IPS-18a (cell line): ENCODE measurements at regions not wholly inside any gene's neighbourhood (a gene's known extent, or its start where the extent isn't known, plus 50 kb on each side); places are given as distances from the start of the nearest gene placed in this dataset.

Experiments
- H3K27ac ChIP-seq: one replicate; pipeline ENCODE4 v1.5.1; 2013; ENCODE audit warnings: low read length
- H3K27me3 ChIP-seq: one replicate; pipeline ENCODE4 v1.6.1; 2013; ENCODE audit warnings: mild to moderate bottlenecking, low read length; ENCODE audit not compliant: control insufficient read depth, insufficient read depth
- H3K36me3 ChIP-seq: one replicate; pipeline ENCODE4 v1.6.1; 2013; ENCODE audit warnings: low read depth, low read length; ENCODE audit not compliant: control insufficient read depth
- H3K4me1 ChIP-seq: one replicate; pipeline ENCODE4 v1.6.1; 2013; ENCODE audit warnings: low read depth, low read length; ENCODE audit not compliant: control insufficient read depth
- H3K4me3 ChIP-seq: one replicate; pipeline ENCODE4 v1.5.1; 2013; ENCODE audit warnings: low read length
- H3K9ac ChIP-seq: one replicate; pipeline ENCODE4 v1.6.1; 2013; ENCODE audit warnings: mild to moderate bottlenecking, low read length, moderate library complexity
- H3K9me3 ChIP-seq: one replicate; pipeline ENCODE4 v1.6.1; 2013; ENCODE audit warnings: low read depth, low read length; ENCODE audit not compliant: control insufficient read depth

DNA sequence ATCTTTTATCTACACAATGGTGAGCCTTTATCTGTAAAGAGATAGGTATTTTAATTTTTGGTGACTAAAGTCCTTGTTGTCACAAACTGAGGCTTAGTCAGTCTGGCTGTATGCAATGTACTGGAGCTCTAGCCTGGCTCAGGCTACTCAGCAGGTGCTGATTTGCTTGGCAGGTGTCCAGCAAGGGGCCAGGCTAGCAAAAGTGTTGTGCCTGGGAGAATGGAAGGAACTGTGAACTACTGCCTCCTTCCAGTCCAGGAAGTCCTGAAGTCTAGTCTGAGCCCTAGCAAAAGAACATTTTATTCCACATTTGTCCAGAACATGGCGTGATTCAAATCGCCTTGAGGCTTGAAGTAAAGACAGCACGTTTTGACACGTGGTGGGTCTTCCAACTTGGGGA, 260.5 kb downstream of the CCDC85A start:
- Histone ChIP-seq H3K4me1 (peaks cover 17% of the 10 kb centered on the region), H3K9ac (no peak overlapping the region), H3K9me3 (no peaks in the 10 kb centered on the region), H3K27ac (no peak overlapping the region), H3K36me3 (no peaks in the 10 kb centered on the region), H3K27me3 (no peaks in the 10 kb centered on the region), H3K4me3 (no peak overlapping the region)

DNA sequence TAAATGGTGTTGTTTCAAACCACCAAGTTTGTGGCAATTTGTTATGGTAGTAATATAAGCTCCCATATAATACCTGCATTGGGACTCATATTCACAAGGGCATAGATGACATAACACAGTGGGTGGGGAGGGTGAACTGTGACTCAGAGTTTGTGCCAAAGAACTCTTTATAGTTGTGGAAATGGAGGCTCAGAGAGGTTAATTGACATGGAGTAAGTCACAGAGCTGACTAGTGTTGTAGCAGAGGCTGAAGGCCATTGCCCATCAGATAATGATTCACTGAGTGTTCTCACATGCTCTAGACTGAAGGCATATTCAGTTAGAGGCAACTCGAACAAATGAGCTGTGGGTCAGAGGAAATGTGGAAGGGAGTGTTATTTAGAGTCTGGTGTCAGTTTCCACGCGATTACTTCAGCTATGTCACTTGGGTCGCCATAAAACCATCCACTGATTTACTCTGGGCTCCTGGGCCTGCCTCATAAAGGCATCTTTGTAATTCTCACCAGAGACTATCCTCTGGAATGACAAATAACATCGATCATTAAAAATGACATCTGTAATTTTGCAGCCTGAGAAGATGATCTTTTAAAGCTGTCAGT, 264.7 kb downstream of the CCDC85A start:
- Histone ChIP-seq H3K9ac (no peak overlapping the region), H3K27ac (no peak overlapping the region), H3K9me3 (peaks cover 7% of the 10 kb centered on the region), H3K36me3 (no peaks in the 10 kb centered on the region), H3K4me1 (peaks cover 22% of the 10 kb centered on the region), H3K27me3 (no peaks in the 10 kb centered on the region), H3K4me3 (no peak overlapping the region)

- H3K4me3 ChIP-seq, result no peak overlapping the region
- peaks cover 22% of the 10 kb centered on the region for H3K4me1 ChIP-seq
- H3K27ac ChIP-seq, result no peak overlapping the region
- no peak overlapping the region for H3K9ac ChIP-seq
- no peaks in the 10 kb centered on the region for H3K27me3 ChIP-seq
- H3K36me3 ChIP-seq, result no peaks in the 10 kb centered on the region
- peaks cover 7% of the 10 kb centered on the region for H3K9me3 ChIP-seq
These were observed 265.2 kb downstream of the CCDC85A start for GRCh38 chr2:56449002-56449431.

DNA sequence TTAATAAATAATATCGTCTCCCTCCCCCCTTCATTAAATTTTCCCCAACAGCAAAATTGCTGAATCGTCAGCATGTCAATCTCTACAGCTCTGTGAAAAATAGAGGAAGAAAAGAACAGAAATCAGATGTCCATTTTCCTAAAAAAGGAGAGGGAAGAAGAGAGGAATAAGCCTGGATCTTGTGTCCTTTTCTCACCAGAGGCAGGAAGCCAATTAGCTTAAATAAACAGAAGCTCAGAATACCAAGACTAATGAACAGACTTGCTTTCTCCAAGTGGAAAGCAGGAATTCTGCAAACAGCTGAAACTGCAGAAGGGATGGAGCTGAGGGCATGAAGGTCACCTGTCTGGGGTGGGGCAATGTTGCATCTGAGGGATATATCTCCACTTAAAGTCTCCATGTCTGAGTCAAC, 265.7 kb downstream of the CCDC85A start:
- Histone ChIP-seq H3K9me3 (peaks cover 7% of the 10 kb centered on the region), H3K4me1 (peaks cover 22% of the 10 kb centered on the region), H3K27me3 (no peaks in the 10 kb centered on the region), H3K9ac (no peak overlapping the region), H3K36me3 (no peaks in the 10 kb centered on the region), H3K4me3 (no peak overlapping the region), H3K27ac (no peak overlapping the region)

DNA sequence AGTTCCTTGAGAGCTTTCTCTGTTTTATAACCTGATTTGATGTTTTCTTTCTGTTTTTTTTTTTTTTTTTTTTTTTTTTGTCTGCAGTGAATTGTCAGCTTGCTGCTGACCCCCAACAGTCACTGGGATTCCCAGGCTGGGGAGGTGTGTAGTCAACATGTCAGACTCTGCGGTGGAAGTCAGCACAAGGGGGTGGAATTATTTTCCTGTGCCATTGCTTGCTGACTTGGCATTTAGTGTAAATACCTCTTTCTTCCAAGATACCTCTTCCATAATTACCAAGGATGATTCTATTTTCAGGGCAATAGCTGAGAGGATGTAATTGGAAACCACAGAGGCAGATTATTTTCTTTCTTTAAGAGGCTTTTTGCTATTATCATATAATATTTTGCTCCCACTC, 266.3 kb downstream of the CCDC85A start:
- Histone ChIP-seq H3K4me1 (peaks cover 22% of the 10 kb centered on the region), H3K36me3 (no peaks in the 10 kb centered on the region), H3K9ac (no peak overlapping the region), H3K27ac (no peak overlapping the region), H3K9me3 (peaks cover 7% of the 10 kb centered on the region), H3K27me3 (no peaks in the 10 kb centered on the region), H3K4me3 (no peak overlapping the region)

GRCh38 chr2:56450772-56451171, 267.0 kb downstream of the CCDC85A start:
- no peaks in the 10 kb centered on the region for H3K36me3 ChIP-seq
- H3K9me3 ChIP-seq, result peaks cover 7% of the 10 kb centered on the region
- H3K27ac ChIP-seq, result no peak overlapping the region
- no peak overlapping the region for H3K4me3 ChIP-seq
- peaks cover 22% of the 10 kb centered on the region for H3K4me1 ChIP-seq
- H3K9ac ChIP-seq, result no peak overlapping the region
- H3K27me3 ChIP-seq, result no peaks in the 10 kb centered on the region

DNA sequence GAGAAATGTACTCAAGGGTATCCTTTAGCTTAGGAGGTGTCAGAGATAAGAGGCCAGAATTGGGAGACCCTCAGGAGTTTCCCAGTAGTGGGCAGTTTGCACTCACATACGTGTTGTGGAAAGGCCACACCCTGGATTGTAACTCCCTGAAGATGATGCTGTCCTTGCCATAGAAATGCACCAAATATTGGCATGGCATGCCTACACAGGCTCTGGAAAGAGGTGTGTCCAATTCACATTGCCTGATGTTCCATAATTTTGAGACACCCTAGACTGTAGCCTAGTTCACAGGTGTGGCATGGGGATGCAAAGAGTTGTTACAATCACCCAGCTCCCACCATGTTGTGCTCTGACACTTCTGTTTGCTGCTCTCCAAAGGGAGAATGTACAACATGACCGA, 271.9 kb downstream of the CCDC85A start:
- H3K36me3 ChIP-seq, result no peaks in the 10 kb centered on the region
- H3K9me3 ChIP-seq, result peaks cover 7% of the 10 kb centered on the region
- no peak overlapping the region for H3K9ac ChIP-seq
- no peaks in the 10 kb centered on the region for H3K27me3 ChIP-seq
- H3K27ac ChIP-seq, result no peak overlapping the region
- no peak overlapping the region for H3K4me3 ChIP-seq
- H3K4me1 ChIP-seq, result no peaks in the 10 kb centered on the region

- Histone ChIP-seq H3K27me3 (no peaks in the 10 kb centered on the region), H3K9me3 (no peaks in the 10 kb centered on the region)
These were observed 273.0 kb downstream of the CCDC85A start for GRCh38 chr2:56456791-56457190.

GRCh38 chr2:56460508-56460907, 276.7 kb downstream of the CCDC85A start:
- H3K36me3 ChIP-seq, result no peaks in the 10 kb centered on the region
- H3K27me3 ChIP-seq, result no peaks in the 10 kb centered on the region
- H3K27ac ChIP-seq, result no peak overlapping the region
- H3K9ac ChIP-seq, result no peak overlapping the region
- no peaks in the 10 kb centered on the region for H3K4me1 ChIP-seq
- no peaks in the 10 kb centered on the region for H3K9me3 ChIP-seq
- H3K4me3 ChIP-seq, result no peak overlapping the region

More at GRCh38 chr2:56456791-56457190, 273.0 kb downstream of the CCDC85A start:
- Histone ChIP-seq H3K4me1 (no peaks in the 10 kb centered on the region), H3K4me3 (no peak overlapping the region), H3K9ac (no peak overlapping the region), H3K27ac (no peak overlapping the region), H3K36me3 (no peaks in the 10 kb centered on the region)

DNA sequence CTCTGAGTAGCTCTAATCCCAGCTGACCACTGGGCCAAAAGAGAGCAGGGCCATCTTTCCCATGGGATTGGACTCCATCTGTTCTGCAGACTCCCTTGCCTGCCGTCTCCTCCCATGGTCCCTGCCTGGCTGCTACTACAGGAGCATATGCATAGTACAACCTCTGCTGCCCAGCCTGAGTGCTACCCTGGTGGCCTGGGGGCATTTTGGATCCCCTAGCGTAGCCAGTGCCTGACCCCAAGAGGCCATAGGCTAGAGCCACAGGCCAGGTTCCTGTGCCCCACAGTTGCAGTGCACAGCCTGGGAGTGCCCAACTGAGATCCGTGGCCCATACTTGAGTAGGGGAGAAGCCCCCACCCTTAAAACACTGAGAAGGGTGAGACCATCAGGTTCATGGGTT, 280.3 kb downstream of the CCDC85A start:
- H3K27ac ChIP-seq, result no peak overlapping the region
- H3K4me3 ChIP-seq, result no peak overlapping the region
- no peaks in the 10 kb centered on the region for H3K9me3 ChIP-seq
- no peaks in the 10 kb centered on the region for H3K4me1 ChIP-seq
- no peaks in the 10 kb centered on the region for H3K27me3 ChIP-seq
- no peak overlapping the region for H3K9ac ChIP-seq
- no peaks in the 10 kb centered on the region for H3K36me3 ChIP-seq

- Histone ChIP-seq H3K9me3 (no peaks in the 10 kb centered on the region), H3K4me1 (no peaks in the 10 kb centered on the region), H3K36me3 (no peaks in the 10 kb centered on the region), H3K27me3 (no peaks in the 10 kb centered on the region), H3K27ac (no peak overlapping the region), H3K4me3 (no peak overlapping the region), H3K9ac (no peak overlapping the region)
These were observed 280.8 kb downstream of the CCDC85A start for GRCh38 chr2:56464613-56465012.

- H3K4me3 ChIP-seq, result no peak overlapping the region
- no peaks in the 10 kb centered on the region for H3K9me3 ChIP-seq
- no peaks in the 10 kb centered on the region for H3K36me3 ChIP-seq
- no peaks in the 10 kb centered on the region for H3K4me1 ChIP-seq
- H3K27me3 ChIP-seq, result no peaks in the 10 kb centered on the region
- no peak overlapping the region for H3K27ac ChIP-seq
- H3K9ac ChIP-seq, result no peak overlapping the region
These were observed 281.7 kb downstream of the CCDC85A start for GRCh38 chr2:56465491-56465890.
